Spleen (tissue), 7 donors: ENCODE measurements at regions not wholly inside any gene's neighbourhood (a gene's known extent, or its start where the extent isn't known, plus 50 kb on each side); places are given as distances from the start of the nearest gene placed in this dataset.

Source experiments
- CTCF ChIP-seq, 11 experiments: fragments of 200-600 bp in 7 of 11; fragments of 450-650 bp in 4 of 11; sonication (generic) in 4 of 11; IDR thresholded peaks in 8 of 11; conservative IDR thresholded peaks in 3 of 11; 1 replicate in 7 of 11; 2 replicates in 4 of 11; pipeline versions ENCODE4 v1.4.0 to v1.8.0; 2016 to 2021; ENCODE audit warnings: antibody characterized with exemption in 11 of 11, inconsistent platforms in 4 of 11, mild to moderate bottlenecking in 1 of 11
- POLR2A ChIP-seq, 3 donors: fragments of 450-650 bp; IDR thresholded peaks; one replicate each; pipeline ENCODE4 v1.5.1; 2017; ENCODE audit warnings: antibody characterized with exemption in 3 of 3, mild to moderate bottlenecking in 1 of 3
- donor health status: DM: no; HTN: no; CAD: no; lungs with moderate emphysema.
- donor health status: DM: no; HTN: no; CAD: no.
- donor health status: DM: no; HTN: no; CAD: no.

GRCh38 chr10:123563994-123564393 lies 102.2 kb upstream of the GPR26 start:
- TF ChIP-seq POLR2A (IDR thresholded peaks at IDR 0.05): no peak
- no peak for TF ChIP-seq CTCF (IDR thresholded peaks at IDR 0.05 in 8 of 11, conservative IDR thresholded peaks at IDR 0.05 in 3 of 11)
